ENCODE measurements at regions not wholly inside any gene's neighbourhood (a gene's known extent, or its start where the extent isn't known, plus 50 kb on each side); places are given as distances from the start of the nearest gene placed in this dataset.

GRCh38 chr20:48141660-48142515 is 356.6 kb upstream of the SULF2 start:
- H3K36me3 ChIP-seq (ENCODE audit: control insufficient read depth in 2 of 2, insufficient read depth in 2 of 2, low read length in 1 of 2), result no peaks in the 10 kb centered on the region
- TF ChIP-seq E4F1 (IDR thresholded peaks at IDR 0.05; ENCODE audit: borderline replicate concordance, partially characterized antibody), result no peak
- no peak for TF ChIP-seq USF2 (IDR thresholded peaks at IDR 0.05; ENCODE audit: borderline replicate concordance, low read depth, low read length)
- no peak for TF ChIP-seq HDAC2 (IDR thresholded peaks at IDR 0.05)
- no peak for TF ChIP-seq HCFC1 (IDR thresholded peaks at IDR 0.05; ENCODE audit: low read length)
- TF ChIP-seq TCF3 (IDR thresholded peaks at IDR 0.05; ENCODE audit: borderline replicate concordance, insufficient read depth, low read depth, low read length), result no peak
- TF ChIP-seq MTA3 (IDR thresholded peaks at IDR 0.05; ENCODE audit: borderline replicate concordance, low read length), result no peak
- no peak for TF ChIP-seq KAT2A (conservative IDR thresholded peaks at IDR 0.05; ENCODE audit: control insufficient read depth, low read depth, low read length)
- TF ChIP-seq BMI1 (IDR thresholded peaks at IDR 0.05; ENCODE audit: borderline replicate concordance), result no peak
- TF ChIP-seq EGR1 (IDR thresholded peaks at IDR 0.05; ENCODE audit: borderline replicate concordance in 1 of 2, low read depth in 2 of 2, low read length in 2 of 2), result no peak
- TF ChIP-seq POLR2AphosphoS5 (IDR thresholded peaks at IDR 0.05; ENCODE audit: low read length), result no peak
- in situ Hi-C loops (cut with MboI), result no loop called here
- H3K4me2 ChIP-seq (ENCODE audit: control insufficient read depth, insufficient read depth), result no peak overlapping the region
- peaks cover 0 to 3% of the 10 kb centered on the region in 2 experiments; a peak in 1 of 4 replicates for H3K27me3 ChIP-seq (replicated peaks in 1 of 2; ENCODE audit: control insufficient read depth in 2 of 2, insufficient read depth in 2 of 2, low read length in 1 of 2)
- no TSS peak for BruUV-seq (replicated peaks)
- no peaks in the 10 kb centered on the region; the same call in 1 of the 2 replicates for H4K20me1 ChIP-seq (ENCODE audit: control insufficient read depth, insufficient read depth)
- ATAC-seq (no peak), FAIRE-seq (no peak), DNase-seq (ENCODE audit: low read depth, low spot score) (no peak)
- no peak overlapping the region for H3K27ac ChIP-seq (ENCODE audit: control insufficient read depth, insufficient read depth)
- no peak overlapping the region for H3K4me3 ChIP-seq
- H2AFZ ChIP-seq (ENCODE audit: control insufficient read depth, low read depth, low read length), result no peak overlapping the region
- SMC1A ChIA-PET (ENCODE audit: uncharacterized antibody, unreplicated experiment), result interaction anchor here (0.7 to 1.1 kb wide), 2 partner anchors 11 to 275 kb away, joined by 3 to 4 read pairs; no protein-coding TSS in a partner anchor
- H3K79me2 ChIP-seq (ENCODE audit: control insufficient read depth, insufficient read depth, low read length), result no peaks in the 10 kb centered on the region
- no peaks in the 10 kb centered on the region; the same call in 2 of the 3 replicates for H3K9me3 ChIP-seq (replicated peaks; ENCODE audit: control insufficient read depth, insufficient read depth, low read length)
- CTCF ChIA-PET, result interaction anchor here (0.6 kb wide), 1 partner anchor 479 kb away, joined by 3 read pairs; no protein-coding TSS in a partner anchor
- RAD21 ChIA-PET (ENCODE audit: unreplicated experiment), result no interaction called here
- WGBS (ENCODE audit: insufficient coverage, insufficient replicate concordance, low lambda C conversion rate, missing lambda C conversion rate), result 21% methylated on average over 5 of the region's 5 CpGs
- H3K9ac ChIP-seq (ENCODE audit: control insufficient read depth, insufficient read depth, low read length), result no peak overlapping the region
- POLR2A ChIA-PET, result no interaction called here
- H3K4me1 ChIP-seq (ENCODE audit: control insufficient read depth, insufficient read depth, low read length), result no peaks in the 10 kb centered on the region
- intact Hi-C loops (cut with micrococcal nuclease; ENCODE audit: unreplicated experiment), result no loop called here
